K562 (cell line): ENCODE measurements at regions not wholly inside any gene's neighbourhood (a gene's known extent, or its start where the extent isn't known, plus 50 kb on each side); places are given as distances from the start of the nearest gene placed in this dataset.

Experiments
- ARID1B ChIP-seq: fragments of 450-650 bp; IDR thresholded peaks from 2 replicates; pipeline ENCODE4 v1.6.1; 2016; ENCODE audit warnings: antibody characterized with exemption, mild to moderate bottlenecking, inconsistent platforms
- ARID3A ChIP-seq: IDR thresholded peaks from 2 replicates; pipeline ENCODE4 v1.6.1; 2012; ENCODE audit warnings: low read depth, low read length, improper control_type of control experiment, borderline replicate concordance
- COPS2 ChIP-seq: fragments of 450-650 bp; conservative IDR thresholded peaks from 2 replicates; pipeline ENCODE4 v1.6.1; 2016; ENCODE audit warnings: mild to moderate bottlenecking, moderate library complexity
- DPF2 ChIP-seq: fragments of 450-650 bp; IDR thresholded peaks from 2 replicates; pipeline ENCODE4 v1.6.1; 2016
- FOXK1 ChIP-seq: sonication (generic); formaldehyde crosslinking; IDR thresholded peaks from 2 replicates; pipeline ENCODE4 v1.8.0; 2022; ENCODE audit warnings: missing genetic modification reagents, mild to moderate bottlenecking, borderline replicate concordance
- NELFE ChIP-seq: IDR thresholded peaks from 2 replicates; pipeline ENCODE4 v1.6.1; 2011; ENCODE audit warnings: mild to moderate bottlenecking; ENCODE audit not compliant: insufficient read depth, insufficient read length
- RERE ChIP-seq: sonication (generic); formaldehyde crosslinking; IDR thresholded peaks from 2 replicates; pipeline ENCODE4 v1.8.0; 2023; ENCODE audit warnings: missing genetic modification reagents, mild to moderate bottlenecking, borderline replicate concordance
- RFX5 ChIP-seq: IDR thresholded peaks from 2 replicates; pipeline ENCODE4 v1.6.1; 2011; ENCODE audit warnings: low read depth, mild to moderate bottlenecking, improper control_type of control experiment, low read length
- TEAD1 ChIP-seq, 2 experiments: fragments of 450-650 bp in 1 of 2; sonication (generic) in 1 of 2; formaldehyde crosslinking; IDR thresholded peaks; 2 replicates each; pipeline versions ENCODE4 v1.4.0 to v1.8.0; 2020 to 2022; ENCODE audit warnings: mild to moderate bottlenecking in 2 of 2, missing genetic modification reagents in 1 of 2
- ZBTB2 ChIP-seq: fragments of 450-650 bp; IDR thresholded peaks from 2 replicates; pipeline ENCODE4 v1.6.1; 2016; ENCODE audit warnings: antibody characterized with exemption
- ZC3H4 ChIP-seq: sonication (generic); formaldehyde crosslinking; IDR thresholded peaks from 2 replicates; pipeline ENCODE4 v1.9.0; 2021; ENCODE audit warnings: missing genetic modification reagents, borderline replicate concordance
- ZHX1 ChIP-seq: fragments of 150-350 bp; conservative IDR thresholded peaks from 2 replicates; pipeline ENCODE4 v1.6.1; 2014; ENCODE audit warnings: low read length
- ZNF444 ChIP-seq: fragments of 250-450 bp; sonication (Bioruptor Pico); IDR thresholded peaks from 2 replicates; pipeline ENCODE4 v1.4.0; 2020; ENCODE audit warnings: mild to moderate bottlenecking, moderate library complexity
- ZNF644 ChIP-seq: fragments of 200-800 bp; sonication (Bioruptor generic); IDR thresholded peaks from 2 replicates; pipeline ENCODE4 v1.6.1; 2016; ENCODE audit warnings: low read depth, missing genetic modification characterization, missing compliant biosample characterization
- ZNF79 ChIP-seq: fragments of 250-450 bp; sonication (Bioruptor Pico); IDR thresholded peaks from 2 replicates; pipeline ENCODE4 v1.4.0; 2020; ENCODE audit warnings: low read depth, mild to moderate bottlenecking, moderate library complexity

- TF ChIP-seq RERE (no peak), ZC3H4 (CRISPR knock-in tag) (no peak), FOXK1 (CRISPR knock-in tag) (no peak), DPF2 (no peak), TEAD1 (CRISPR knock-in tag; IDR thresholded peaks at IDR 0.05) (no peak), ZHX1 (no peak), RFX5 (no peak), ZNF79 (CRISPR knock-in tag) (no peak), ZBTB2 (no peak), ZNF644 (tag) (no peak), COPS2 (no peak), ARID1B (no peak), NELFE (no peak), ZNF444 (no peak), ARID3A (no peak)
Measured at GRCh38 chr15:29569533-29570092, 252.7 kb downstream of the TJP1 start (continued).
